HG03095 (cell line): ENCODE measurements at regions not wholly inside any gene's neighbourhood (a gene's known extent, or its start where the extent isn't known, plus 50 kb on each side); places are given as distances from the start of the nearest gene placed in this dataset.
"Not testable (repeated sequence)": the region's sequence is repeated elsewhere in the genome, so short reads cannot be mapped to it uniquely, and the experiment has no call there.

Source experiments
- ATAC-seq: cut with Tn5 transposase; IDR thresholded peaks from one replicate; pipeline ENCODE4 v1.9.1; 2021; ENCODE audit warnings: moderate library complexity; ENCODE audit not compliant: unreplicated experiment

DNA sequence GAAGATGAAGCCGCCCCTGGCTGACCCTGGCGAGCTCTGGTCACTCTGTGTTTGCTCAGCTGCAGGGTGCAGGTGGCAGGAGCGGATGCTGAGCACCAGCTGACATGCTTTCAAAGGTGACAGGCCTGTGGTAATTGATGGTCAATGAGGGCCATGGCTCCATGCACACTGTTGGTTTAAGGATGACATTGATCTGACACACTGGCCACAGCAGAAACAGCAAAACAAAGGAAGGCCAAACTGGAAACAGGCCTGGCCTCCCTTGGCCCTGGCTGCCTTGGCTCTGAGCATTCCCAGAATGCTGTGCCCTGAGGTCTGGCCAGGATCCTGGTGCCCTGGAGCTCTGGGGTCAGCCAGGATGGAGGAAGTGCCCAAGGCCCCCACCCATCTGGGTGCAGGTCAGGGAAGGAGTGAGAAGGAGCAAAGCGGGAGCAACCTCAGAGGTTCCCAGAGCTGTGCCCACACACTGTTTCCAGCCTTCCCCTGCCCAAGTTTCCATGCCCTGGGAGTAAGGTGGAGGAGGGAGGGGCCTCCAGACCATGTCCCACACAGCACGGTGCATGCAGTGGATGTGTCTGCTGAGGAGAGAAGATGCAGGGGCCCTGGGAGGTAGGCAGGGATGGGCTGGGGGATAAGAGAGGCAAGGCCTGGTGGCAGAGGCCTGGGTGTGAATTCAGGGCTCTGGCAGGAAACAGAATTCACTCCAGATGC lies 302.2 kb downstream of the RPS24 start:
- ATAC-seq, result no peak

DNA sequence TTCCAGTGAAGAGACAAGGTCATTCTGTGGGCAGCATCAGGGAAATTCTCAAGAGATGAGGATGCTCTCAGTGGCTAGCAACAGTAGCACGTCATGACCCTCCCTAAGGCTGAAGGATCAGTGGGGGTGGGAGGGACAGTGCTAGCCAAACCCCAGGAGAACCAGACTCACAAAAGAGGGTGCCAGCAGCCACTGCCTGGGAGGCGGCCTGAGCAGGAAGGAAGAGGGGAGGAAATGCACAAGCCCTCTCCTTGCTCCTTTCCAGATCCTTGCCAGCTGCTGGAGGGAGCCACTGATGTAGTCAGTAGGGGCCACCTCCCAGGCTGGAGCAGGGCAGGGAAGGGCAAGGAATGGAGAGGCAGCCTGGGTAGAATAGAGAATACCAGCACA lies 302.7 kb downstream of the RPS24 start:
- no peak for ATAC-seq

DNA sequence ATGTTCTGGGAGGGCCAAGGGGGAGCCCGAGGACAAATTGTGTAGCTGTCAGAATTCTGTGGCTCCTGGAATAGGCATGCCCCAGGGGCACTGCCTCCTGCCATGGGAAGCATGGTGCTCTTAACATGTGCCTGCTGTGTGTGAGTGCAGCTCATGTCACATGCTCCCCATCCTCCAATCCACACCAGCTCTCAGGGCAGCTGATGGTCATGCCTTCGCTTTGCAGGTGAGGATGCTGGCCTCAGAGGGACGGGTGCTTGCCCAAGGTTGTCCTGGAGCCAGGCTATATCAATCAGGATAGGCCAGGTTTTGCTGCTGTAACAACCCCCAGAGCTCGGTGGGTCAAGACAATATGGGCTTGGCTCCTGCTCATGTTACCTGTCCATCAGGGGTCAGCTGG lies 303.4 kb downstream of the RPS24 start:
- no peak for ATAC-seq

DNA sequence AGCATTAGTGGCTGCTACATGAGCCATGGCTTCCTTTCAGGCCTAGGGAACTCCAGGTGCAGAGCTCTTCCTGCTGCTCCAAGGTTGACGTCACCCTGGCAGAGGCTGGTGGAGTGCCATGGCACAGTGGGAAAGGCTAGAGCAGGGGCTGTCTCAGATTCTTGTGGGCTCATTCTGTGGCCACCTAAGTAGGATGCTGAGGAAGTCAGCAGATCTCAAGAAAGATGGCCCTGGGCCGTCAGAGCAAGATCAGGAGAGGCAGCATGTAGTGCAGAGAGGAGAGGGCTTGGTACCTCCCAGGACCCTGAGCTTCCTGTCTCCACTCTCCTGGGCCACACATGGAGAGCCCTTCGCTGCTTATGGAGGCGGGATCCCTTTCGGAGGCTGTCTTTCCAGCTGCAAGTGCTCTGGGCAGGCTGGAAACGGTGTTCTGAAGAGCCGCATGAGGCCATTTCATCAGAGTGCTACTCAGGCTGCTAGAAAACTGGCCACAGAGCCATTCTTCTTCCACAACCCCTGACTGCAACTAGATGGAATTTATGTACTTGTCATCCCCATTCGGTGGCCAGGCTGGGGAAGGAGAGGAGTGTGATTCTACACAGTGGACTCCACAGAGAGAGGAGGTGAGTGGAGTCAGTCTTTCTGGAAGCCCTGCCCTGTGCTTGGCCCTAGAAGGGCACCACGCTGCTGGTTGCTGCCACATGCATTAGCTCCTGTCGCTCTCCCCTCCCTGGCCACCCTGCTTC lies 304.2 kb downstream of the RPS24 start:
- no peak for ATAC-seq

DNA sequence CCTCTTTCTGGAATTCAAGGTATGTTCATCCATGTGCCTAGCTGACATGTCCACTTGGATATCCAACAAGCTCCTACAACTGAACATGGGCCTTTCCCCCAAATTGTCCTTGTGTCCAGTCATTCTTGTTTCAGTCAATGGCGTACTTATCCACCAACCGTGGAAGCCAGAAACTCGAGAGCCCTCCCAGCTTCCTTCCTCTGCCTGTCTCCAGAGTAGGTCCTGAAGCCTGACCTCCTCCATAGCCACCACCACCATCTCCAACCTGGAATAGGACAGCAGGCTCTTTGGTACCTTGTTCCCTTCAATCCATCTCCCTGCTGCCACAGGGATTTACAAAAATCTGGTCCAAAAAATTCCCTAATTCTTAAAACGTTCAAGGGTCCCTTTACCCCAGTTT lies 305.1 kb downstream of the RPS24 start:
- no peak for ATAC-seq

DNA sequence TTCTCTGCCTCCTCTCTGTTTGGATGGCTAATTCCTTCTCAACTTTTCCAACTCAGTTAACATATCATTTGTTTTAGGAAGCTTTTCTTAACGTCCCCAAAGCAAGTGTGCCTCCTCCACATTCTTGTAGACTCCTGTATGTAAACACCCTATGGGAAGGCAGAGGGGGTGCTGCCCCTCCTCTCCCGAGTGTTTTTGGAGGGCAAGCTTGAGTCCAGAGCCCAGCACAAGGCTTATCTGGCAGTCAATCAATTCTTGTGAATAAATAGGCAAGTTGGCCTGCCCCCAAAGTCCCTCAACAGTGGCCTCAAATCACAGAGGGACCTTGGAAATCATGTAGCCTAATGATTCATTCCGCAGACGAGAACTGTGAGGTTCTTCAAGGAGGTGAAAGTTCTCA lies 305.6 kb downstream of the RPS24 start:
- no peak for ATAC-seq

DNA sequence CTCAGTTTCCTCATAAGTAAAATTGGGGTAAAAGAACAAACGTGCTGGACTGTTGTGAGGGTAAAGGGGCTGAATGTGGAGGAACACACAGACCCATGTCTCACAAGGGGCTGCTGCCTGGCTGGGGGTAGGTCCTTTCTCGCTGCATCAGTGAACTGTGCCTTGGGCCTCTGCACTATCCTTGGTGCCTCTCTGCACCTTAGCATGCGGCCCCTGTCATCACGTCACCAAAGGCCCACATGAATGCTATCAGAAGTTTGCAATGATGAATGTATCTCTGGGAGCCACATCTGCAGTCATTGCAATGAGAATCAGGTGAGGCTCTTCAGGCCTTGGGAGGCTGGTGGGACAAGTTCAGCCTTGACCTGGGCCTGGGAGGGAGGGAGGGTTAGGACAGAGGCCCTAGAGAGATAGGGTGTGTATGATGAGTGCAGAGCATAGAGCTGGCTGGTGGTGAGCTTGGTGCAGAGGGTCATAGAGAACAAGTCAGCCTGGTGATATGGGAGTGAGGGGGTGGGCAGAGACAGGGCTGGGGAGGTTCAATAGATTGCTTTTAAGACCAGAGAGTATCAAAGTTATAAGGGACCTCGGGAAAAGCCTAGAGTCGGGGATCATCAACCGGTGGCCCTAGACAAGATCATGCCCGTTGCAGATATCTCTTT lies 308.4 kb downstream of the RPS24 start:
- ATAC-seq, result no peak

DNA sequence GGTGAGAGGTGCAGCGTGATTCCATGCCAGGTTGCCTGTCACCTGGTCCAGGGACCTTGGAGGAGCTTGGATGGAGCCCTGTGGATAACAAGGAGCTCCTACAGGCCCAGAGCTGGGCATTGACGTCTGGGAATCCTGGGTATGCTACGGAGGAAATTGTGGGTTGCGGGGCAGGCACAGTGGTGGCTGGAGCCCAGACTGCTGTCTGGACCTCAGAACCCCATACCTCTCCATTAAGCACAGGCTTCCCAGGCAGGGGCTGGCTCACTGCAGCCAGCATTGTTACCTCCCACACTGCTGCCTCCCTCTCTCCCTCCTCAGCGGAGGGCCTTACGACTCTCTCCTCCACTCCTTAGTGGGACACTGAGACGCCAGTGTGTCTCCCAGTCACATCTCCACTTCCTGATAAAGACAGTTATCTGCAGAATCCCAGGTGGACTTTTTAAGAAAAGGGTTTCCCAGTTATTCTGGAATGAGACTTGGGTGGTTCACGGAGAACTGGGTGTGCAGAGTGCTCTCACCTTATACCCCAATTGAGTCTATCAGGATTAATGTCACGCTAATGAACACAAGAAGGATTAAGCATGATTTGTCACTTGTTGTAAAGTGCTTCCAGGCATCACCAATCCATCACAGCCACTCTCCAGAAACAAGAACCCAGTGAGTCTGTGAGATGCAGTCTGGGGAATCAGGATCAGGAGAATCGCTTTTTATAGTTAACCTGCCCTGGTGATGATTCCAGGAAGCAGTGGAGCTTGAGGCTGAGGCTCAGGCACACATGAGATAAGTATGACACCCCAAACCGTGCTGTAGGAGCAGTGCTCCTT lies 309.4 kb downstream of the RPS24 start:
- ATAC-seq, result no peak

DNA sequence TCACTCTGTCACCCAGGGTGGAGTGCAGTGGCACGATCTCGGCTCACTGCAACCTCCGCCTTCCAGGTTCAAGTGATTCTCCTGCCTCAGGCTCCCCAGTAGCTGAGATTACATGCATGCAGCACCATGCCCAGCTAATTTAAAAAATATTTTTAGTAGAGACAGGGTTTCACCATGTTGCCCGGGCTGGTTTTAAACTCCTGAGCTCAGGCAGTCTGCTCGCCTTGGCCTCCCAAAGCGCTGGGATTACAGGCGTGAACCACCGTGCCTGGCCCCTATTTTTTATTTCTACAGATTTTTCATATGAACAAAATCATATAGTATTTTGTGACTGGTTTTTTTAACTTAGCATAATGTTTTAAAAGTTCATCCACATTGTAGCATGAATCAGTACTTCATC lies 310.6 kb downstream of the RPS24 start:
- not testable (repeated sequence) for ATAC-seq

DNA sequence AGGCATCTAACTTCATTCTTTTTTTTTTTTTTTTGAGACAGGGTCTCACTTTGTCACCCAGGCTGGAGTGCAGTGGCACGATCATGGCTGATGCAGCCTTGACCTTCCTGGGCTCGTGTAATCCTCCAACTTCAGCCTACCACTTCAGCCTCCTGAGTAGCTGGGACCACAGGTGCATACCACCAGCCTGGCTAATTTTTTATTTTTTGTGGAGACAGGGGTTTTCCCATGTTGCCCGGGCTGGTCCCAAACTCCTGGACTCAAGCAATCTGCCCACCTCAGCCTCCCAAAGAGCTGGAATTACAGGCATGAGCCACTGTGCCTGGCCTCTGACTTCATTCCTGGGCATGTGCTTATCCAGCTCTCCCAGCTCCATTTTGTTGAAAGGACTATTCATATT lies 311.9 kb downstream of the RPS24 start:
- ATAC-seq, result not testable (repeated sequence)

DNA sequence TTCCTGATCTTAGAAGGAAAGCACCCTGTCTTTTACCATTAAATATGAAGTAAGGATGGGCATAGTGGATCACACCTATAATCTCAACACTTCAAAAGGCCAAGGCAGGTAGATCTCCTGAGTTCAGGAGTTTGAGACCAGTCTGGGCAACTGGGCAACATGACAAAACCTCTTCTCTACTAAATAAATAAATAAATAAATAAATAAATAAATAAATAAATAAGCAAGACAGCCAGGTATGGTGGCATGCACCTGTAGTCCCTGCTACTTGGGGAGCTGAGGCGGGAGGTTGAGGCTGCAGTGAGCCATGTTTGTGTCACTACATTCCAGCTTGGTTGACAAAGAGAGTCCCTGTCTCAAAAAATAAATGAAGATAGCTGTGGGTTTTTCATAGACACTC lies 313.1 kb downstream of the RPS24 start:
- no peak for ATAC-seq

DNA sequence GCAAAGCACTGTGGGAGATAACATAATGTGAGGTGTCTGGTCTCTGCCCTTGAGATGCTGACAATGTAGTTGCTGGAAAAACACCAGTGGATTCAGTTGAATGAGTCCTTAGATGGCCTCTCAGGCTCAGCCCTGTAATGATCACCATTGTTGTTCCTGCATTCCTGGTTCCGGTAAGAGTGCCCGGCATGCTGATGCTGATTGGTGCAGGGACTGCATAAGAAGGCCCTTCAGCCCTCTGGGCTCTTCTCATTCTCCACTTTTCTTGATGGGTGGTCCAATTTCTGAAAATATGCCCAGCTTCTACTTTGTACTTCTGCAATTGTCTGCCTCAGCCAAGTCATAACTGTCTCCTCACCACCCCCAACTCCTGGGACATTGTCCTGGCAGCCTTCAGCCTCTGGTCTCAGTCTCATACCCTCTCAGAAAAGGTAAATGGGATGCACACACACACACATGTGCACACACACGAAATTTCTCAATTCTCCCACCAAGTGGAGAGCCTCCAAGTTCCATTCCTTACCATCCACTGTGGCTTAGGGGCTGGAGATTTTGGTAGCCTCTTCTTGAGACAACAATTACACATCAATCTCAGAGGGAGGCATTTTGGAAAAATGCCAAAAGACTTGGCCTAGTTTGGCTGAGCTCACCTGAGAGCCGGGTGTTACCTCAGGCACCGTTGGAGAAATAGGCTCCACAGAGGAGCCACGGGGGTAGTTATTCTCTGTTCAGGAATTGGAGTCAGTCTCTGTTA lies 314.9 kb downstream of the RPS24 start:
- no peak for ATAC-seq

DNA sequence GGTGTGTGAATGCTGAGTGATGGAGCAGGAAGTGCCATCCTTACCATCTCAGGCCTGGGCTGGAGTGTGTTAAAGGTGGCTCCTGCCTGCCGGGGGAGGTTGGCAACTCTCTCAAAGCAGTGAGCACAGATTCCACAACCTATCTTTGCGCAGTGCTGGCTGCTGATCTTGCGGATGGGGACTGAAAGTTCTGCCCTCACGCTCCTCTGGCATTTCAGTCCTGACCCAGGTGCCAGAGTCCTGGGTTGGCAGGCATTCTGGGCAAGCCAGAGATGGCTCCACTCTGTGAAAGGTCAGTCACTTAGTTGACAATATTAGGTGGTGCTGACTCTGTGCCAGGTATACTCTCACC lies 315.5 kb downstream of the RPS24 start:
- ATAC-seq, result no peak

DNA sequence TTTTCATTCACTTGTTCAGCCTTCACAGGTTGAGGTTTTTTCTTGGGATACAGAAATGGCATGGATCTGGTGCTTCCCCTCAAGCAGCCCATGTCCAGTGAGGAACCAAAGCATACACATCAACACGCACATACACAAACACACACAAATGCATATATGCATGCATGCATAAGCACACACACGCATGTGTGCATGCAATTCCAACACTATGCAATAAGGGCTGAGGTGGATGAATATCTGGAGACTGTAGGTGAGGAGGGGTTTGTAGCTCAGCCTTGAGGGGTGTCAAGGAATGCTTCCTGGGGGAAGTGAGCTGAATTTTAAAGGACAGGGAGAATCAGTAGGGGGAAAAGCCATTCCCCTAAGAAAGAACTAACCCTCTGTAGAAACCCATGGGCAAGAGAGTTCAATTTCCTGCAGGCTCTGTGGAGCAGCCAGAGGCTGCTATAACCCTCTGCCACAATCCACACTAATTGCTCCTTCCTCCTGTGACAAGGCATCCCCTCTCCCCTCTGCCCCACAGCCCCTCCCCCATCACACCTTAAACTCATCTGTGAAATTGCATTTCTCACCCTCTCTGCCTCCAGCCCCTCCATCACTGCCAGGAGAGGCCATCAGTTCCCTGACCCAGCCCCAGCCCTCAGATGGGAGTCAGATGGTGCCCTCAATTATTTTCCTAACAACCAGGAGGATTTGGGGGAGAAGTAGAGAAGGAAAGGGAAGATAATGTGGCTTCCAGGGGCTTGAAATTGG lies 316.4 kb downstream of the RPS24 start:
- no peak for ATAC-seq

DNA sequence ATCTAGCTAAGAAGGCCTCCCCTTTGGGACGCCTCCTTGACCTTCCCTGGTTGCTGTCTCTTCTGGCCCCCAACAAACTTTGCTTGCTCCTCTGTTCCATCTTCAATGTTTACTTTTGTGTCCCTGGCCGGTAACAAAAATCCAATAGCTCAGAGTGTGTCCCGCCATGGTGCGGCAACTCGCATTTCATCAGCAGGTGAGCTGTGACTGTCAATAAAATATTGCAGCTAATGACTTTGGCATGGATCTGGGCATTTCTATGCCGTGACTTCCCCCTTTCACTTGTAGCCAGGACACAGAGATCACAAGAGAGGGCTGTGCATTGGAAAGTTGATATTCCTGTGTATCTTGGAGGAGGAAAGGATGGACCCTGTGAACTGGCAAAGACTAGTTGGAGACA lies 317.6 kb downstream of the RPS24 start:
- no peak for ATAC-seq

DNA sequence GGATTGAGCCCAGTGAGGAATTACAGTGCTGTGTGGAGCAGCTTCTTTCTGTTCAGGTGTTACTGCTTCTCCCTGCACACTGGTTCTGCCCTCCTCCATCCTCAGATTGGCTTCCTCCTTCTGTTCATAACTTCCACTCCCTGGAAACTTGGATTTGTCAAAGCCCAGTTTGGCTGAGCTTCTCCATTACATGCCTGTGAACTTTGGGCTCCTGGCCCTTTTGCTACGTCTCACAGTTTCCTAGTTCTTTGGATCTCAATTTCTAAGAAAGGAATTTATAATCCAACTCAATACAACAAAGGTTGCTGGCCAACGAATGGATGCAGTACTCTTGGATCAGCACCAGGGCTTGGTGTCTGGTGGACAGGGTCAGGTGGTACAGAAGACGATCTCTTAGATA lies 318.1 kb downstream of the RPS24 start:
- ATAC-seq, result no peak

DNA sequence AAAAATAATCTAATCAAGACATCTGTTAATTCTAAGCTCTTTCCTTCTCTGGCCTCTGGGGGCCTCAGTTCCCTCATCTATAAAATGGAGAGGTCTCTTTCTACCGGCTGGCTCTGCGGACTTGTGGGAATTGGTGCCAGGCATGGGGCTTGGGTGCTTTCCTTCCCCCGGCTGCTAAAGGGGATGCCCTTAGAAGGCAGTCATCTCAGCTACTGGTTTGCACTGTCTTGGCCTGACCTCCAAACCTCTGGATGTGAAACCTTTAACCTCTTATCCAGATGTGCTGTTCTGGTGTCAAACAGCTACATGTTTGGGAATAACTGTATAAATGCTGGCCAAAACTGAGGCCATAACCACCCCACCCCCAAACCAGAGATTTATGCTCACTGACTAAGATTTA lies 320.0 kb downstream of the RPS24 start:
- ATAC-seq, result no peak

DNA sequence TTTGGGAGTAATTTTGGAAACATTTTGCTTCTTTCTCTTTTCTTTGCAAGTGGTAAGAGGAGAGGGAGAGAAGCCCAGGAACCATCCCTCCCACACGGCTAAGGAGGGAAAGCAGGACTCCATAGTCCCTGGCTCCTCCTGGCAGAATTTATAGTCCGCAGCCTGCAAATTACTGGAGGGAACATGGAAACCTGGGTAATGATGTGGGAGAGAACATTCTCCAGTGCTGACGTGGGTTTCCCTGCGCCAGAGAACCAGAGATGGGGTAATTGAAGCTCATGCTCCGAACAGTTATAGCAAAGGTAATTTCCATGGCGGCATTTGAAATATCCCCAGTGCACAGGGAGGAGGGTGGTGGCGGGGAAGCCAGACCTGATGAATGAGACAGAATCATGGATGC lies 320.4 kb downstream of the RPS24 start:
- no peak for ATAC-seq

DNA sequence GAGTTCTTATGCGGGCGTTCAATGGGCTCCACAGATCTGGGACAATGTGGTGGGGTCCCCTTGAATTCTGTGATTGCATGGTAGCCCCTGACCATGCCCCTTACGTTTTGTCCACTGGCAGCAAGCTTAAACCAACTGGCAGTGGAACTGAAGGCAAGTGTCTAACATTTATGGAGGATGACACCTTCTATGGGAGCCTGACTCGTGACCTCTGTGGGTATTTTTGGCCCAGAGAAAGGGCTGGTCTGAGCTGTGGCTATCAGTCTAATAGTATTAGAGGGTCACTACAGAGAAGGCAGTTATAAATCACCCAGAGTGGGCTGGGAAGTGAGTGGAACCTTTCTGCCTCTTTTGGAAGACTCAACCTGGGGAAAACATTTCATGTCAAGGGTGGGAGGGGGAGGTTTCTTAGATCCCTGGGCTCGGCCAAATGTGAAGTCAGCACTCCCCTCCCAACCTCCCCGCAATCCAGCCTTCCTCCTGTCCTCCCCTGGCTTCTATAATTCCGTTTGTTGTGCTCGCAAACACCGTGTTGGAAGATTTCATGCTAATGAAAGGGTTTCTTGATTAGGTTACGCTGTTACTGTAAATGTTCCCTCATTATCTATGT lies 322.7 kb downstream of the RPS24 start:
- no peak for ATAC-seq
